Large intestine (tissue), 3 donors: ENCODE measurements at regions not wholly inside any gene's neighbourhood (a gene's known extent, or its start where the extent isn't known, plus 50 kb on each side); places are given as distances from the start of the nearest gene placed in this dataset.
A peak's percentile ranks its signal among the peaks of the same experiment; 100 is the strongest.
"Not testable (repeated sequence)": the region's sequence is repeated elsewhere in the genome, so short reads cannot be mapped to it uniquely, and the experiment has no call there.

Experiments
- DNase-seq, 2 donors: peaks; one replicate each; pipeline versions ENCODE4 v3.0.0 to v3.0.0-alpha.2; 2013
- H3K27ac ChIP-seq: one replicate; pipeline ENCODE4 v1.5.1; 2013; ENCODE audit warnings: low read length
- H3K27me3 ChIP-seq: 2 replicates; pipeline ENCODE4 v1.6.1; 2013; ENCODE audit warnings: low read length; ENCODE audit not compliant: control insufficient read depth, insufficient read depth
- H3K36me3 ChIP-seq: 2 replicates; pipeline ENCODE4 v1.6.1; 2013; ENCODE audit warnings: low read length; ENCODE audit not compliant: control insufficient read depth, insufficient read depth
- H3K4me1 ChIP-seq: one replicate; pipeline ENCODE4 v1.6.1; 2013; ENCODE audit warnings: low read length; ENCODE audit not compliant: control insufficient read depth, insufficient read depth
- H3K4me3 ChIP-seq: one replicate; pipeline ENCODE4 v1.5.1; 2013; ENCODE audit warnings: low read length
- H3K9me3 ChIP-seq: one replicate; pipeline ENCODE4 v1.6.1; 2013; ENCODE audit warnings: mild to moderate bottlenecking, low read depth, low read length, moderate library complexity; ENCODE audit not compliant: control insufficient read depth
- WGBS: methylation state at CpG from one replicate; pipeline ENCODE4 v1.1.5; 2013; ENCODE audit warnings: low lambda C conversion rate; ENCODE audit not compliant: insufficient coverage; 5-methylcytosine and 5-hydroxymethylcytosine counted together

DNA sequence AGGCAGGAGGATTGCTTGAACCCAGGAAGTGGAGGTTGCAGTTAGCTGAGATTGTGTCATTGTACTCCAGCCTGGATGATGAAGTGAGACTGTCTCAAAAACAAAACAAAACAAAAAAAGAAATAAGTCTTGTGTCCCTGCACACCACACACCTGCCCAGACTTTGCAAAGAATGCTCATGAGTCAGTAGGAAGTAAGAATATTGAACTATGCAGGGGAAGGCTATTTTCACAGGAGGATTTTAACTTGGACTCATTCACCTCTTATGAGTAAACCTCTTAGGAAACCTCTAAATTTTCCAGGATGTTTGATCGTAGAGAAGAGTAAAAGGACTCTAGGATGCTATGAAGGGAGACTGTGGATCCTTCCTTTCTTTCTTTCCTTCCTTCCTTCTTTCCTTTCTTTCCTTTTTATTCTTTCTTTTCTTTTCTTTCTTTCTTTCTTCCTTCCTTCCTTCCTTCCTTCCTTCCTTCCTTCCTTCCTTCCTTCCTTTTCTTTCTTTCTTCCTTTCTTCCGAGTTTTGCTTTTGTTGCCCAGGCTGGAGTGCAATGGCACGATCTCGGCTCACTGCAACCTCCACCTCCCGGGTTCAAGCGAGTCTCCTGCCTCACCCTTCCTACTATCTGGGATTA lies 96.7 kb upstream of the CLINT1 start:
- no peak overlapping the region for H3K27ac ChIP-seq
- no peaks in the 10 kb centered on the region for H3K27me3 ChIP-seq
- no peak for DNase-seq
- WGBS, result 86% methylated on average over 1 of the region's 6 CpGs
- H3K9me3 ChIP-seq, result peaks cover 3% of the 10 kb centered on the region
- no peaks in the 10 kb centered on the region for H3K36me3 ChIP-seq
- no peak overlapping the region for H3K4me3 ChIP-seq
- no peaks in the 10 kb centered on the region for H3K4me1 ChIP-seq

GRCh38 chr5:157952374-157952685 lies 93.4 kb upstream of the CLINT1 start:
- no peak overlapping the region for H3K4me3 ChIP-seq
- no peak for DNase-seq
- H3K27me3 ChIP-seq, result no peaks in the 10 kb centered on the region
- H3K36me3 ChIP-seq, result no peaks in the 10 kb centered on the region
- H3K27ac ChIP-seq, result no peak overlapping the region
- H3K4me1 ChIP-seq, result peaks cover 11% of the 10 kb centered on the region
- no peaks in the 10 kb centered on the region for H3K9me3 ChIP-seq
- 100% methylated on average over 1 of the region's 1 CpG for WGBS

DNA sequence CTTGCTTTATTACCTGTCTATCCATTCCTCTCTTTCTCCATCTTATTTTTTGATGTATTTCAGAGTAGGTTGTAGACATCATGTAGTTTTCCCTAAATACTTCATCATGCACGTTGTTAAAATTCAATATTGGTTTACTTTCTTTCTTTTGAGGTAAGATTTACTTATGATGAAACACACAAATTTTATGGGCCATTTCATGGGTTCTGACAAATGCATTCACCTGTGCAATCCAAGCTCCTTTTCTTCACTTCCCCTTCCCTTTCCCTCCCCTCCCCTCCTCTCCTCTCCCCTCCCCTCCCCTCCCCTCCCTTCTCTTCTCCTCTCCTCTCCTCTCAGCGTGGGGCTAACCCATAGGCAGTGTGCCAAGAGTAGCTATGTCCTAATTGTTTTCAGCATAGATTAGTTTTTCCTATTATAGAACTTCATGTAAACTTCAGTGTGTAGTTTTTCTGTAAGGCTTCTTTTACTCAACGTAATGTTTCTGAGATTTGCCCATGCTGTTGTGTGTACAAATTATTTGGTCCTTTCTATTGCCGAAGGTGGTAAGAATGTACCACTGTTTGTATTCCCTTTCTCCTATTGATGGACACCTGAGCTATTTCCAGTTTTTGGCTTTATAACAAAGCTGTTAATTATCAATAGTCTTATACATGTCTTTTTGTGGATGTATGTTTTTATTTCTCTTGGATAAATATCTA lies 92.9 kb upstream of the CLINT1 start:
- no peak overlapping the region for H3K4me3 ChIP-seq
- 100% methylated on average over 1 of the region's 4 CpGs for WGBS
- DNase-seq, result no peak

GRCh38 chr5:157949520-157949919 lies 90.6 kb upstream of the CLINT1 start:
- peak in 1 of 2 donors; percentile 63 for DNase-seq
- no CpG with 5 or more reads among the region's 1 CpG for WGBS
- Histone ChIP-seq H3K27me3 (no peaks in the 10 kb centered on the region), H3K4me3 (no peak overlapping the region), H3K36me3 (no peaks in the 10 kb centered on the region), H3K9me3 (no peaks in the 10 kb centered on the region), H3K4me1 (peaks cover 11% of the 10 kb centered on the region), H3K27ac (no peak overlapping the region)

More for the DNA sequence above, 92.9 kb upstream of the CLINT1 start:
- no peaks in the 10 kb centered on the region for H3K9me3 ChIP-seq
- H3K27ac ChIP-seq, result no peak overlapping the region
- H3K36me3 ChIP-seq, result no peaks in the 10 kb centered on the region
- peaks cover 11% of the 10 kb centered on the region for H3K4me1 ChIP-seq
- no peaks in the 10 kb centered on the region for H3K27me3 ChIP-seq

DNA sequence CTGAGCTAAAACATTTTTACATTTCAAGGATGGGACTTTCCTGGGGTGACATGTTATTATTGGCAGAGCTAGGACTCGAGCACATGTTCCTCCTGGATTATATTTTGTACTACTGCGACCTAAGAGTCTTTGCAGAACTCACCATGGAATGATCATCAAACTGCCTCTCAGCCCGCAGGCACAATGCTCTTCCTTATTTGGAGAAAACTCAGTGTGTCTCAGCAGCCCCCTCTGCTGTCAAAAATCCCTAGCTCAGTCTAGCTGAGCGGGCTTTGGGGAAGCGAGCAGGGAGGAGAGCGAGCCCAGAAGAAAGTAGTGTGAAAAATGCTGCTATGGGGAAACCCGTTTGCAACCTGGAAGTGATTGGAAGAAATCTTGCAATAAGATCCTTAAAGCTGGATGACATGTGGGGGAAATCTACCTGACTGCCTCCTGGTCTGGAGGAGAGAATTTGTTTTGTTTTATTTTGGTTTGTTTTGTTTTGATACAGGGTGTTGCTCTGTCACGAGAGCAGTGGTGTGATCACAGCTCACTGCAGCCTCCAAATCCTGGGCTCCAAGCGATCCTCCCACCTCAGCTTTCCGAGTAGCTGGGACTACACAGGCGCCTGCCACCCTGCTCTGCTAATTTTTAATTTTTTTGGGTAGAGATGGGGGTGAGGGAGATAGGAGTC lies 89.9 kb upstream of the CLINT1 start:
- Histone ChIP-seq H3K36me3 (no peaks in the 10 kb centered on the region), H3K9me3 (no peaks in the 10 kb centered on the region), H3K27me3 (no peaks in the 10 kb centered on the region), H3K4me3 (no peak overlapping the region), H3K4me1 (peaks cover 11% of the 10 kb centered on the region), H3K27ac (peak overlapping the region; percentile 7)
- peak; percentile 84 to 88 for DNase-seq
- WGBS, result no CpG with 5 or more reads among the region's 11 CpGs

DNA sequence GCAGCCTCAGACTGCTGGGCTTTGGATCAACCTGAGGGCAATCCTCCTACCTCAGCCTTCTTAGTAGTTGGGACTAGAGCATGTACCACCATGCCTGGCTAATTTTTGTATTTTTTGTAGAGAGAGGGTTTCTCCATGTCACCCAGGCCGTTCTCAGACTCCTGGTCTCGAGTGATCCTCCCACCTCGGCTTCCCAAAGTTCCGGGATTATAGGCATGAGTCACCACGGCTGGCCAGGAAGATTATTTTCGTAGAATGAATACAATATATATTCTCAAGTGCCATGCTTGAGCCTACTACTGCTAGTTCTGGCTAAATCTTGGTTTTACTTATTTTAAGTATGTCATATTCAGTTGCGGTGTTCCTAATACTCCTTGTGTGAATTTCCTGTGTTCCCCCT lies 88.2 kb upstream of the CLINT1 start:
- H3K4me3 ChIP-seq, result no peak overlapping the region
- H3K9me3 ChIP-seq, result no peaks in the 10 kb centered on the region
- no peak overlapping the region for H3K27ac ChIP-seq
- DNase-seq, result no peak
- peaks cover 11% of the 10 kb centered on the region for H3K4me1 ChIP-seq
- WGBS, result no CpG with 5 or more reads among the region's 7 CpGs
- no peaks in the 10 kb centered on the region for H3K27me3 ChIP-seq
- H3K36me3 ChIP-seq, result no peaks in the 10 kb centered on the region

GRCh38 chr5:157945822-157946221 lies 86.9 kb upstream of the CLINT1 start:
- H3K27me3 ChIP-seq, H3K36me3 ChIP-seq, H3K27ac ChIP-seq, H3K4me3 ChIP-seq, DNase-seq, H3K9me3 ChIP-seq: not testable (repeated sequence)
- H3K4me1 ChIP-seq, result peaks cover 11% of the 10 kb centered on the region
- no CpG with 5 or more reads among the region's 5 CpGs for WGBS

DNA sequence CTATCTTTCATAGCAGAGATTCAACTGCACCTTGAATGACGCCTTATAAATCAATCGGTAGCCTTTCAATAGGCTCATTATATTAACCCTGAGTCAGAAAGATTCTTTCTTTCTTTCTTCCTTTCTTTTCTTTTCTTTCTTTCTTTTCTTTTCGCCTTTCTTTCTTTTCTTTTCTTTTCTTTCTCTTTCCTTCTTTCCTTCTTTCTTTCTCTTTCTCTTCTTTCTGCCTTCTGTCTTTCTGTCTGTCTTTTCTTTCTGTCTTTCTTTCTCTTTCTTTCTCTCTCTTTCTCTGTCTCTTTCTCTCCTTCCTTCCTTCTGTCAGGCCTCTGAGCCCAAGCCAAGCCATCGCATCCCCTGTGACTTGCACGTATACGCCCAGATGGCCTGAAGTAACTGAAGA lies 86.0 kb upstream of the CLINT1 start:
- H3K4me3 ChIP-seq, result no peak overlapping the region
- no peak for DNase-seq
- H3K36me3 ChIP-seq, result no peaks in the 10 kb centered on the region
- H3K27ac ChIP-seq, result no peak overlapping the region
- 77% methylated on average over 3 of the region's 6 CpGs for WGBS
- H3K4me1 ChIP-seq, result peaks cover 10% of the 10 kb centered on the region
- no peaks in the 10 kb centered on the region for H3K27me3 ChIP-seq
- H3K9me3 ChIP-seq, result no peaks in the 10 kb centered on the region

GRCh38 chr5:157944077-157944633 lies 85.2 kb upstream of the CLINT1 start:
- DNase-seq, result no peak
- 83% methylated on average over 1 of the region's 6 CpGs for WGBS
- H3K27me3 ChIP-seq, result no peaks in the 10 kb centered on the region
- no peak overlapping the region for H3K4me3 ChIP-seq
- no peaks in the 10 kb centered on the region for H3K36me3 ChIP-seq
- H3K4me1 ChIP-seq, result peaks cover 4% of the 10 kb centered on the region
- H3K9me3 ChIP-seq, result no peaks in the 10 kb centered on the region
- H3K27ac ChIP-seq, result no peak overlapping the region

- Histone ChIP-seq H3K4me1 (no peaks in the 10 kb centered on the region), H3K27me3 (no peaks in the 10 kb centered on the region), H3K27ac (no peak overlapping the region), H3K4me3 (no peak overlapping the region), H3K36me3 (no peaks in the 10 kb centered on the region), H3K9me3 (no peaks in the 10 kb centered on the region)
- 67% methylated on average over 1 of the region's 1 CpG for WGBS
- DNase-seq, result no peak
These were observed 83.7 kb upstream of the CLINT1 start for GRCh38 chr5:157942595-157942994.
